K562 (cell line): ENCODE measurements at regions not wholly inside any gene's neighbourhood (a gene's known extent, or its start where the extent isn't known, plus 50 kb on each side); places are given as distances from the start of the nearest gene placed in this dataset.

Experiments used
- CBX3 ChIP-seq, 2 experiments: IDR thresholded peaks; 1 replicate in 1 of 2; 2 replicates in 1 of 2; pipeline ENCODE4 v1.6.1; 2012; ENCODE audit warnings: inconsistent platforms in 2 of 2, low read length in 2 of 2, borderline replicate concordance in 1 of 2, control low read depth in 1 of 2
- CHAMP1 ChIP-seq: fragments of 450-650 bp; IDR thresholded peaks from 2 replicates; pipeline ENCODE4 v1.6.1; 2016; ENCODE audit warnings: mild to moderate bottlenecking
- CTCF ChIP-seq, 3 experiments: IDR thresholded peaks in 2 of 3; conservative IDR thresholded peaks in 1 of 3; 2 replicates each; pipeline ENCODE4 v1.5.1; 2011 to 2012; ENCODE audit warnings: low read length in 3 of 3, mild to moderate bottlenecking in 3 of 3, control low read depth in 2 of 3, improper control_type of control experiment in 1 of 3, inconsistent platforms in 1 of 3, low read depth in 1 of 3, mixed read lengths in 1 of 3, moderate library complexity in 1 of 3; ENCODE audit not compliant: insufficient read depth in 2 of 3
- FOXA1 ChIP-seq: fragments of 450-650 bp; IDR thresholded peaks from 2 replicates; pipeline ENCODE4 v1.6.1; 2016; ENCODE audit warnings: mild to moderate bottlenecking, borderline replicate concordance
- MGA ChIP-seq: fragments of 450-650 bp; IDR thresholded peaks from 2 replicates; pipeline ENCODE4 v1.6.1; 2016; ENCODE audit warnings: mild to moderate bottlenecking, moderate library complexity
- NKRF ChIP-seq: fragments of 450-650 bp; IDR thresholded peaks from 2 replicates; pipeline ENCODE4 v1.6.1; 2016; ENCODE audit warnings: borderline replicate concordance
- SMAD1 ChIP-seq: fragments of 150-350 bp; IDR thresholded peaks from 2 replicates; pipeline ENCODE4 v1.6.1; 2014; ENCODE audit warnings: low read length, low read depth; ENCODE audit not compliant: partially characterized antibody
- TAF15 ChIP-seq: fragments of 200-400 bp; formaldehyde crosslinking; IDR thresholded peaks from 2 replicates; pipeline ENCODE4 v1.6.1; 2017; ENCODE audit warnings: mild to moderate bottlenecking, low read depth, low read length, moderate library complexity
- ZNF274 ChIP-seq: IDR thresholded peaks from 2 replicates; pipeline ENCODE4 v1.6.1; 2011; ENCODE audit warnings: low read depth, mild to moderate bottlenecking, low read length, moderate library complexity, borderline replicate concordance

GRCh38 chr5:3787604-3788003, 192.0 kb downstream of the IRX1 start:
- no peak for TF ChIP-seq ZNF274
- TF ChIP-seq SMAD1, result no peak
- no peak for TF ChIP-seq CBX3 (IDR thresholded peaks at IDR 0.05; ENCODE audit: borderline replicate concordance in 1 of 2, low read length in 2 of 2)
- no peak for TF ChIP-seq CHAMP1
- no peak for TF ChIP-seq MGA
- no peak for TF ChIP-seq CTCF (IDR thresholded peaks at IDR 0.05 in 2 of 3, conservative IDR thresholded peaks at IDR 0.05 in 1 of 3; ENCODE audit: insufficient read depth in 2 of 3, low read depth in 1 of 3, low read length in 3 of 3)
- TF ChIP-seq TAF15, result no peak
- no peak for TF ChIP-seq NKRF
- TF ChIP-seq FOXA1, result no peak
